NCI-H748 (cell line): ENCODE measurements at regions not wholly inside any gene's neighbourhood (a gene's known extent, or its start where the extent isn't known, plus 50 kb on each side); places are given as distances from the start of the nearest gene placed in this dataset.

Experiments
- DNase-seq: peaks from one replicate; lab custom pipeline; 2025; ENCODE audit not compliant: unreplicated experiment; lab: John Stamatoyannopoulos, UW

GRCh38 chr4:18538121-18538520 lies 516.6 kb upstream of the LCORL start:
- no peak for DNase-seq

- DNase-seq = peak; percentile 6
These were observed 514.9 kb upstream of the LCORL start for GRCh38 chr4:18536428-18536827.

DNA sequence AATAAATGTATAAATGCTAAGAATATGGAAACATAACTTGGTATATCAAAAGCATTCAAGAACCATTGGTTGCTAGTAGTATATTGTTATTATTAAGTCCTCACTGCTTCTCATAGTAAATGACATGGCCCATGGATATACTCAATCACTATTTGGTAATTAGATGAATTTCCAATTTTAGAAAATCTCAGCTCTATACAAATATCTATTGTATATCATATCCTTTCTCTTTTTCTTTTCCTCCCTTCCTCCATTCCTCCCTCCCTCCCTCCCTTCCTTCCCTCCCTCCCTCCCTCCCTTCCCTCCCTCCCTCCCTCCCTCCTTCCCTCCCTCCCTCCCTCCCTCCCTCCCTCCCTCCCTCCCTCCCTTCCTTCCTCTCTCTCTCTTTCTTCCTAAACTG lies 514.4 kb upstream of the LCORL start:
- no peak for DNase-seq

- DNase-seq = no peak
These were observed 511.8 kb upstream of the LCORL start for GRCh38 chr4:18533262-18533775.

- no peak for DNase-seq
These were observed 510.2 kb upstream of the LCORL start for GRCh38 chr4:18531731-18532130.

GRCh38 chr4:18529482-18529881 lies 507.9 kb upstream of the LCORL start:
- DNase-seq = peak; percentile 11

- DNase-seq = no peak
These were observed 503.1 kb upstream of the LCORL start for GRCh38 chr4:18524667-18525066.

GRCh38 chr4:18518098-18518497 lies 496.5 kb upstream of the LCORL start:
- DNase-seq = peak; percentile 50

DNA sequence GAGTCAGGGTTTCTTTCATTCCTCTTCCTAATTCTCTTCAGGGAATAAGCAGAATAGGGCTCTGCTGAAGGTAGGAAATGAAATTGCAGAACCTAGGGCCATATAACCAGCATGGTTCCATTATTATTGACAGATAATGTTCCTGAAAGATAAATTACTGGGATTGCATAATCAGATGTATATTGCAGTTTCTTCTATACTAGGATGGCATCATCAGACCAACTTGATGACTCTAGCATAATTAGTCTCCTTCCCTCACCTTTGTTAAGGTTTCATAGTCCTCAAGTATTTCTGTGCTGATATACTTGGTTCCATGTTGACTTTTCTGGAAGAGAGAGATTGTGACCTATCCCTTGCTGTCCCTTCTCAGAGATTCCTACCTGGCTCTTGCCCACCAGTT lies 492.3 kb upstream of the LCORL start:
- DNase-seq = no peak

GRCh38 chr4:18512718-18513117 lies 491.2 kb upstream of the LCORL start:
- no peak for DNase-seq

- no peak for DNase-seq
These were observed 490.2 kb upstream of the LCORL start for GRCh38 chr4:18511727-18512126.

DNA sequence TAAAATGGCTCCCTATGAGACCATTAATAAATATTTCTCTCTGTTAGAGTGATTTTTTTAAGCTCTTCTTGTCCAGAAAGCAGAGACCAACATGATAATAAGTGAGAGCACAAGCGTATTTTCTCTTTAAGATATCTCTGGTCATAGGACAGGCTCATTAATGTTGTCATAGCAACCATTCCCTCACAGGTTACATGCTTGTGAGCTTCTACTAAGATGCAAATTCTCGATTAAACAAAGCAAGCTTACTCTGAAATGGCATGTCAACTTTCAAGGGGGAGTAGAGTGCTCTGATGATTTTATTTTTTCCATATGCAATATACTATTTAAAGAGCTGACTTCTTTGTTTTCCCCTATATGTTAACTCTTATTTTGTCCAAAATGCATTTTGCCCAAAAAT lies 487.2 kb upstream of the LCORL start:
- DNase-seq = peak; percentile 70

DNA sequence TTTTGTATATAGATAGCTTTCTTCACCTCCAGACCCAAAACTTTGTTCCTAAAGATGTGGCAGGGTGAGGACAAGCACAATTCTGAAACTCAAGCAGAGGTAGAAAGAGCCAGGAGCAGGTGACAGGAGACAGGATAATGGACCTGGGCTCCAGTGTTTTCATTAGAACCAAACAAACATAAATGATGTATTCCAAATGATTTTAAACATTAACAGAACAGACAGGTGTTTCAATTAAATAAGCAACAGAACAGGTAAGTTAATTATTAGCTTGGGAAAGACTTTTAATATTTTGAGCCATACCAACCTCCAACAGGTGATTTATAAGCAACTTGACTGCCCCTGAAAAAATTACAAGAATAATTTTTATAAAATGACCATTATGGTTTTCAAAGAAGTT lies 459.4 kb upstream of the LCORL start:
- DNase-seq = peak; percentile 50

- DNase-seq = peak; percentile 9
These were observed 458.8 kb upstream of the LCORL start for GRCh38 chr4:18480342-18480741.

GRCh38 chr4:18479825-18480224 lies 458.3 kb upstream of the LCORL start:
- DNase-seq = no peak

GRCh38 chr4:18463987-18464559 lies 442.5 kb upstream of the LCORL start:
- DNase-seq = no peak

DNA sequence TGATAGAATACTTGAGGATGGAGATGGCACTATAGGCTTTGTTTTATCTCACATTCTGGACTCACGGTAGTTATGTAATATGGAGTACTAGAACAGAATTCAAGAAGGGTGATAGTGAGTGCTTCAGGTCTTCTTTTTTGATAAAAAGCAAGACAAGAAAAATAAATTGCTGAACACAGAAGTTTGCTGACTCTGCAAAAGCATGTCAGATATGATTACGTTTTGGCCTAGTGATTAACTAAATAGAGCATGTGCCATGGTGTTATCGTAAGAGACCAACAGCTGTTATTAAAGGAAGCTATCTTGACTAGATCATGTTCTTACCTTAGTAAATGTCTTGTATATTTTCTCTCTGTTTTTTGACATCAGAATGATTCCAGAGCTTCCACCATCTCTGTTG lies 436.9 kb upstream of the LCORL start:
- no peak for DNase-seq

DNA sequence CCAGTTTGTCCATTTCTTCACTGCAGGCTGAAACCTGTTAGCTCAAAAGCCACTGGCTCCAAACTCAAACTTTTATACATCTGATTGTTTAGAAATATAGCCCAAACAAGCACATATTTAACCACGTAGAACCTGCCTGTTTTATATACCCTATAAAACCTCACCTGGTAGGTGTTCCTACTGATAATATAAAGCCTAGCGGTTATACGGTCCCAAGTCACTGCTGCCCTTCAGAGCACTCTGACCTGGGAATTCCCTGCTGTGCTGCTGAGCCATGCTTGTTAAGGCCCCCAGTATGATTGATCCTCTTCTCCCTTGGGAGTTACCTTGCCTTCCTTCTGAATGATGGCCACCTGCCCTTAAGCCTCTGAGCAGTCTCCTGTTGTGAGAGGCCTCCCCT lies 432.8 kb upstream of the LCORL start:
- DNase-seq = no peak

DNA sequence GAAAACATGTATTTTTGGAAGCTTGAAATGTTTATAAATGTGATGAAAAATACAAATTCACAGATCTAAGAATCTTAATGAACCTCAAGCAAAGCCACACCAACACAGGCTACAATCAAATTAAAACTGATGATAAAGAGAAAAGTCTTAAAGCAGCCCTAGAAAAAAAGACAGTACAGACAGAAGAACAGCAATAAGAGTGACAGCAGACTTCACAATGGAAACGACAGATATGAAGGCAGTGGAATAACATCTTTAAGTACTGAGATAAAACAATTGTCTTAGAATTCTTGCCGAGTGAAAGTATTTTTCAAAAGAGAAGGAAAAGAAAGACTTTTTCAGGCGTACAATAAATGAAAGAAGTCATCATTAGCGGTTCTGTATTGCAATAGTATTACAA lies 423.6 kb upstream of the LCORL start:
- peak; percentile 1 for DNase-seq

- no peak for DNase-seq
These were observed 422.7 kb upstream of the LCORL start for GRCh38 chr4:18444206-18444605.

- DNase-seq = no peak
These were observed 421.4 kb upstream of the LCORL start for GRCh38 chr4:18442957-18443356.

DNA sequence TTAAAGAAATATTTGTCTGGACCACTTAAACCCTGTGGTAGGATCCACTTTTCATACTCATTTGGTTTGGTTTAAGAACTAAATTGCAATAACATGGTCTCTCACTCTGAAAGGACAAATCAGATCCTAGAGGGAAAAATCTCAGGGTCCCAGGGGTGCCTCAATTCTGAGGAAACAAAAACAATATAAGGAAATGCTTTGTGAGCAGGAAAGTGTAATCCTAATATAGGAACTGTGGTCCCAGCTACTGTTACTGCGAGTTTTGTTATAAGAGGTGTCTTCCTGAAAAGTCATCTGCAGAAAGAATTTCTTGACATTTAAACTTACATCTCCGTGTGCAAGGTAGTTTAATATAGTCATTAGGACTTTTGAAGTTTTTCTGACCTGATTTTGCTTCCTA lies 420.1 kb upstream of the LCORL start:
- DNase-seq = no peak

GRCh38 chr4:18441203-18441590 lies 419.6 kb upstream of the LCORL start:
- DNase-seq = peak; percentile 68
